ENCODE measurements at regions not wholly inside any gene's neighbourhood (a gene's known extent, or its start where the extent isn't known, plus 50 kb on each side); places are given as distances from the start of the nearest gene placed in this dataset.

GRCh38 chr10:121185816-121186455 lies 334.8 kb downstream of the WDR11 start:
- no peak for DNase-seq

- DNase-seq: no peak
These were observed 336.2 kb downstream of the WDR11 start for GRCh38 chr10:121187391-121187790.

GRCh38 chr10:121188005-121188404 lies 336.8 kb downstream of the WDR11 start:
- no peak for DNase-seq

- no peak for DNase-seq
These were observed 337.9 kb downstream of the WDR11 start for GRCh38 chr10:121189066-121189465.

- no peak for DNase-seq
These were observed 343.7 kb downstream of the WDR11 start for GRCh38 chr10:121194696-121195523.

GRCh38 chr10:121195524-121195910 lies 344.4 kb downstream of the WDR11 start:
- DNase-seq: no peak

- no peak for DNase-seq
These were observed 347.9 kb downstream of the WDR11 start for GRCh38 chr10:121199081-121199480.

GRCh38 chr10:121205625-121206024 lies 354.5 kb downstream of the WDR11 start:
- no peak for DNase-seq

- no peak for DNase-seq
These were observed 360.3 kb downstream of the WDR11 start for GRCh38 chr10:121211446-121211845.

- DNase-seq: no peak
These were observed 362.3 kb downstream of the WDR11 start for GRCh38 chr10:121213437-121213836.

GRCh38 chr10:121216295-121216694 lies 365.1 kb downstream of the WDR11 start:
- no peak for DNase-seq

- no peak for DNase-seq
These were observed 365.6 kb downstream of the WDR11 start for GRCh38 chr10:121216721-121217181.

GRCh38 chr10:121217331-121217730 lies 366.2 kb downstream of the WDR11 start:
- DNase-seq: no peak

GRCh38 chr10:121221072-121221471 lies 369.9 kb downstream of the WDR11 start:
- DNase-seq: no peak

GRCh38 chr10:121221991-121222390 lies 370.8 kb downstream of the WDR11 start:
- no peak for DNase-seq

- DNase-seq: no peak
These were observed 371.7 kb downstream of the WDR11 start for GRCh38 chr10:121222842-121223241.

- no peak for DNase-seq
These were observed 367.2 kb downstream of the FGFR2 start for GRCh38 chr10:121231079-121231478.

- no peak for DNase-seq
These were observed 365.8 kb downstream of the FGFR2 start for GRCh38 chr10:121232494-121232893.

- DNase-seq: no peak
These were observed 362.6 kb downstream of the FGFR2 start for GRCh38 chr10:121235692-121236091.

- no peak for DNase-seq
These were observed 361.6 kb downstream of the FGFR2 start for GRCh38 chr10:121236621-121237020.

GRCh38 chr10:121237718-121238117 lies 360.5 kb downstream of the FGFR2 start:
- DNase-seq: no peak

- no peak for DNase-seq
These were observed 358.2 kb downstream of the FGFR2 start for GRCh38 chr10:121240011-121240410.

- no peak for DNase-seq
These were observed 357.7 kb downstream of the FGFR2 start for GRCh38 chr10:121240556-121240955.

GRCh38 chr10:121241337-121241736 lies 356.9 kb downstream of the FGFR2 start:
- no peak for DNase-seq

All from stimulated activated CD4-positive, alpha-beta T cell treated with anti-CD3 and anti-CD28 coated beads, Interleukin-4, amount 100 ng/mL, for 4 hours (primary cell).